ENCODE measurements at regions not wholly inside any gene's neighbourhood (a gene's known extent, or its start where the extent isn't known, plus 50 kb on each side); places are given as distances from the start of the nearest gene placed in this dataset.

- H3K27ac ChIP-seq: no peak overlapping the region
- DNase-seq (ENCODE audit: low spot score): no peak
- no peak overlapping the region for H3K4me3 ChIP-seq
- TF ChIP-seq CTCF (IDR thresholded peaks at IDR 0.05): no peak
These were observed 487.4 kb downstream of the PABPC4L start for GRCh38 chr4:133714211-133714610.

GRCh38 chr4:133713340-133713739, 488.2 kb downstream of the PABPC4L start:
- no peak for DNase-seq (ENCODE audit: low spot score)
- no peak for TF ChIP-seq CTCF (IDR thresholded peaks at IDR 0.05)
- no peak overlapping the region for H3K27ac ChIP-seq
- H3K4me3 ChIP-seq: no peak overlapping the region

- no peak overlapping the region for H3K27ac ChIP-seq
- no peak for DNase-seq (ENCODE audit: low spot score)
- TF ChIP-seq CTCF (IDR thresholded peaks at IDR 0.05): no peak
- H3K4me3 ChIP-seq: peak overlapping the region; percentile 36
These were observed 489.8 kb downstream of the PABPC4L start for GRCh38 chr4:133711817-133712216.

- DNase-seq (ENCODE audit: low spot score): no peak
- Histone ChIP-seq H3K4me3 (no peak overlapping the region), H3K27ac (no peak overlapping the region)
- TF ChIP-seq CTCF (IDR thresholded peaks at IDR 0.05): no peak
These were observed 507.2 kb downstream of the PABPC4L start for GRCh38 chr4:133694416-133694815.

GRCh38 chr4:133683967-133684366, 517.6 kb downstream of the PABPC4L start:
- TF ChIP-seq CTCF (IDR thresholded peaks at IDR 0.05): no peak
- H3K4me3 ChIP-seq: no peak overlapping the region
- no peak for DNase-seq (ENCODE audit: low spot score)
- H3K27ac ChIP-seq: no peak overlapping the region

GRCh38 chr4:133668061-133668851, 519.2 kb downstream of the PCDH10 start:
- no peak for DNase-seq (ENCODE audit: low spot score)
- TF ChIP-seq CTCF (IDR thresholded peaks at IDR 0.05): no peak
- H3K27ac ChIP-seq: no peak overlapping the region
- no peak overlapping the region for H3K4me3 ChIP-seq

- DNase-seq (ENCODE audit: low spot score): no peak
- Histone ChIP-seq H3K27ac (no peak overlapping the region), H3K4me3 (no peak overlapping the region)
- TF ChIP-seq CTCF (IDR thresholded peaks at IDR 0.05): no peak
These were observed 498.1 kb downstream of the PCDH10 start for GRCh38 chr4:133647206-133647605.

All from coronary artery (tissue), 2 donors.